ENCODE measurements at regions not wholly inside any gene's neighbourhood (a gene's known extent, or its start where the extent isn't known, plus 50 kb on each side); places are given as distances from the start of the nearest gene placed in this dataset.

DNA sequence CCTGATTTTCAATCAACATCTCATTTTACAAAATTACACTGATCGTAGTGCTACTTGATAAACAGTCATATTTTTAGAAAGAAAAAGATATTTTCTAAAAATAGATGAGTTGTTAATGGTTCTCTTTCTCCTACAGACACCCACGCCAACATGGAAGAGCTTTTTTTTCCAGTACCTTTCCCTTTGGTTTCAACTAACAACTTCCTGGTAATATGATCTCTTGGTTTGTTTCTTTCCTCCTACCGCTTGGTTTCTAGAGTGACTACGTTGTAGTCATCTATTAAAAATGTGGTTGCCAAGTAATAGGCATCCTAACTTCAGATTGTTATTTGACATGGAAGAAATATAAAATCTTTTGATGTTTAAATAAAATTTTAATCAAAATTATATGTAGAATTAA is 189.0 kb downstream of the LACC1 start:
- TF ChIP-seq, protein P1, sequence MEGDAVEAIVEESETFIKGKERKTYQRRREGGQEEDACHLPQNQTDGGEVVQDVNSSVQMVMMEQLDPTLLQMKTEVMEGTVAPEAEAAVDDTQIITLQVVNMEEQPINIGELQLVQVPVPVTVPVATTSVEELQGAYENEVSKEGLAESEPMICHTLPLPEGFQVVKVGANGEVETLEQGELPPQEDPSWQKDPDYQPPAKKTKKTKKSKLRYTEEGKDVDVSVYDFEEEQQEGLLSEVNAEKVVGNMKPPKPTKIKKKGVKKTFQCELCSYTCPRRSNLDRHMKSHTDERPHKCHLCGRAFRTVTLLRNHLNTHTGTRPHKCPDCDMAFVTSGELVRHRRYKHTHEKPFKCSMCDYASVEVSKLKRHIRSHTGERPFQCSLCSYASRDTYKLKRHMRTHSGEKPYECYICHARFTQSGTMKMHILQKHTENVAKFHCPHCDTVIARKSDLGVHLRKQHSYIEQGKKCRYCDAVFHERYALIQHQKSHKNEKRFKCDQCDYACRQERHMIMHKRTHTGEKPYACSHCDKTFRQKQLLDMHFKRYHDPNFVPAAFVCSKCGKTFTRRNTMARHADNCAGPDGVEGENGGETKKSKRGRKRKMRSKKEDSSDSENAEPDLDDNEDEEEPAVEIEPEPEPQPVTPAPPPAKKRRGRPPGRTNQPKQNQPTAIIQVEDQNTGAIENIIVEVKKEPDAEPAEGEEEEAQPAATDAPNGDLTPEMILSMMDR (IDR thresholded peaks at IDR 0.05), result no peak
- no peak for TF ChIP-seq ZFX (IDR thresholded peaks at IDR 0.05; ENCODE audit: borderline replicate concordance)
- H3K27ac ChIP-seq, result no peak overlapping the region

DNA sequence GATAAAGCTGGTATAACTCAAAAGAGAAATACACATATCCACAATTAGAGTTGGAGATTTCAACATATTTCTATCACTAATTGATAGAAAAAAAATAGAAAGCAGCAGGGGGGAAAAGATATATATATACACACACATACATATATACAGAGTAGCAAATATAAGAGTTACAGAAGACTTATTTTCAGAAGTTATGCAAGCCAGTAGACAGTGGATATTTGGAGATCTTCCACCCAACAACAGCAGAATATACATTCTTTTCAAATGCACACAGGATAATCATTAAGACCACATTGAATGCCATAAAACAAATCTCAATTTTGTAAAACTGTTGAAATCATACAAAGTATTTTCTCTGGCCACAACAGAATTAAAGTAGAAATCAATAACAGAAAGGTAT is 192.8 kb downstream of the LACC1 start:
- TF ChIP-seq, protein P1 (IDR thresholded peaks at IDR 0.05), result no peak
- no peak for TF ChIP-seq ZFX (IDR thresholded peaks at IDR 0.05; ENCODE audit: borderline replicate concordance)
- no peak overlapping the region for H3K27ac ChIP-seq

DNA sequence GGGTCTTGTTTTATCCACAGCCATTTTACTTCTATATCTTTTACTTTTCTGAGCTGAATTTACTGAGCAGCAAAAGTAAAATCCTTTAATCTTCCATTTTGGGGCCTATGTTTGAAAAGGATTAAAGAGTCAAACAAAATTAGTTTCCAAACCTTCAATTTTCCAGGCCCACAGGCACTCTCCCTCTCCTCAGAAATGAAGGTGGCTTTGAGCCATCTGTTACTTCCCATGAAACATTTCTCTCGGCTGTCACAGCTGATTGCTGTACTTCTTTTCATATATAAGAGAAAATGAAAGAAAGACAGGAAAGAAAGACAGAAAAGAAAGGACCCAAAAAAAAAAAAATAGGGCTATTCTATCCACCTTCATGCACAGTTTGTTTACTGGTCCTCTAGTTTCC is 194.9 kb downstream of the LACC1 start:
- no peak overlapping the region for H3K27ac ChIP-seq
- TF ChIP-seq, protein P1 (IDR thresholded peaks at IDR 0.05), result no peak
- no peak for TF ChIP-seq ZFX (IDR thresholded peaks at IDR 0.05; ENCODE audit: borderline replicate concordance)

DNA sequence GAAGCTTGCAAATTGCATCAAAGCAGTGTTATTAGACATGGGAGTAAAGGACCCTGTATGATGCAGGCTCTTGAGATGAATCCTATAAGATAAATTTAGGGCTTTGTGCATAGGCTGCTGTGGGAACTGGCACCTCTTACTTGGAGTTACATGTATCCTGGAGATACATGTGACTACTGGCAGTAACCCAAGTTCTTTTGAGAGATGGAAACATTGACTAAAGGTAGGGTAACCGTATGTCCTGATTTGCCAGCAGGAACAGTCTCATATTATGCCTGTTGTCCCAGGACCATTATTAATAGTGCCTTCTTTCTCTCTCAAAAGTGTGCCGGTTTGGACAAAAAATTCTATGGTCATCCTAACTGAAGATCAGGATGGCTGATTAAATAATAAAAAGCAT is 195.4 kb downstream of the LACC1 start:
- TF ChIP-seq ZFX (IDR thresholded peaks at IDR 0.05; ENCODE audit: borderline replicate concordance), result no peak
- TF ChIP-seq, protein P1 (IDR thresholded peaks at IDR 0.05), result no peak
- no peak overlapping the region for H3K27ac ChIP-seq

DNA sequence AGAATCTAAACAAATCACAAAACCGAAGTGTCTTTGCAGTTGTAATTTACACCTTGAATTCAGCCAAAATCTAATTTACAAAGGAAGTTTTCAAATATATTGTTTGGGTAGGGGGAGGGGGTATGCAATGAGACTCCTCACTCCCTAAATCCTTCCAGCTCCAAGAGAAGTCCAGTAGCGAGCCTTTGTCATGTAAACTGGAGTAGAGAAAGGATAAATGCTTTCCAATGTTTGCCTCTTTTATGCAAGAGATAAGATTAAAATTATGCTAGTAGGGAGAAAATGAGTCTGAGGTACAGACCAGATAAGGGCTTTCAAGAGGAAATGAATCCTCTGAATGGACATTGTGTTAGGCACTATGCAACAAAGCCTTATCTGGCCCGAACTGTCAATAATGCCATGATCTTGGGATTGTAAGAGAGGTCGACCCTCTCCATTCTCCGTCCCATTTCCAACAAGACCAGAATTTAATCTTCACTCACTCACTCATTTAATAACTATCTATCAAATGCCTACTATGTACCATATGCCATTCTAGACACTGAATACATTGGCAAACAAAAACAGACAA is 199.2 kb downstream of the LACC1 start:
- H3K27ac ChIP-seq, result no peak overlapping the region

DNA sequence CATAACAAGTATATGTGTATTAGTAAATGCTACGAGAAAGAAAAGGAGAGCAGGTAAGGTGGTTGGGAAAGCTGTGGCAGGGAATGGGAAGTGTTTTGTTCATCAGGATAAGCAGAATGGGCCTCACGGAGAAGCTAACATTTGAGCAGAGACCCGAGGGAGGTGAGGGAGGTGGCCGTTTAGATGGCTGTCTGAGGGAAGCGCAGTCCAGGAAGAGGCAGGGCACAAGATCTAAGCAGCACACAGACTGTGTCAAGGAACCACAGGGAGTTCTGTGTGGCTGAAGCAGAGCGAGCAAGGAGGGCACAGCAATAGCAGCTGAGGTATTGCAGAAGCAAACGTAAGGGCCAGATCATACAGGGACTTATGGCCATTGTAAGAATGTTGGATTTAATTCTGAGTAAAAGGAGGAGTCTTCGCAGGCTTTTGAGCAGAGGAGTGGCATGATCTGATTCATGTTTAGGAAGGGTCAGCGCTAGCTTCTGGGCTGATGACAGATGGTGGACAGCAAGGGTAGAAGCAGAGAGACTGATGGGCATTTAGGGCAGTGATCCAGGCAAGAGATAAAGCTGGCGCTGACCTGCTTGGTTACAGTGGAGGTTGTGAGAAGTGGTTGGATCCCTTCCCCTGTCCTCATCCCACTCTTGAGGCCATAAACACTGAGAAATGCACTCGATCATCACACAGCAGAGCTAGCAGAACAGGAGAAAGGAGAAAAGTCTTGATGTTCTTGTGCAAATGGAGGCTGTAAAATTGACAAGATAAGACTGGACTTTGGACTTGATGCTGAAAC is 199.9 kb downstream of the LACC1 start:
- no peak overlapping the region for H3K27ac ChIP-seq

More for the DNA sequence above, 199.2 kb downstream of the LACC1 start:
- no peak for TF ChIP-seq ZFX (IDR thresholded peaks at IDR 0.05; ENCODE audit: borderline replicate concordance)
- TF ChIP-seq, protein P1 (IDR thresholded peaks at IDR 0.05), result no peak

More for the DNA sequence above, 199.9 kb downstream of the LACC1 start:
- TF ChIP-seq, protein P1 (IDR thresholded peaks at IDR 0.05), result no peak
- TF ChIP-seq ZFX (IDR thresholded peaks at IDR 0.05; ENCODE audit: borderline replicate concordance), result no peak

All from 22Rv1 (cell line).